GM18868 (cell line): ENCODE measurements at regions not wholly inside any gene's neighbourhood (a gene's known extent, or its start where the extent isn't known, plus 50 kb on each side); places are given as distances from the start of the nearest gene placed in this dataset.
"Not testable (repeated sequence)": the region's sequence is repeated elsewhere in the genome, so short reads cannot be mapped to it uniquely, and the experiment has no call there.

Source experiments
- ATAC-seq: cut with Tn5 transposase; IDR thresholded peaks from one replicate; pipeline ENCODE4 v1.9.1; 2021; ENCODE audit warnings: mild to moderate bottlenecking, moderate library complexity; ENCODE audit not compliant: unreplicated experiment

GRCh38 chr12:89191597-89191996, 160.7 kb downstream of the DUSP6 start:
- not testable (repeated sequence) for ATAC-seq

- ATAC-seq: no peak
These were observed 162.9 kb downstream of the DUSP6 start for GRCh38 chr12:89189448-89189847.

- ATAC-seq: no peak
These were observed 164.8 kb downstream of the DUSP6 start for GRCh38 chr12:89187507-89187906.

GRCh38 chr12:89185889-89186288, 166.4 kb downstream of the DUSP6 start:
- no peak for ATAC-seq

GRCh38 chr12:89185181-89185580, 167.1 kb downstream of the DUSP6 start:
- no peak for ATAC-seq

- no peak for ATAC-seq
These were observed 168.3 kb downstream of the DUSP6 start for GRCh38 chr12:89183985-89184435.

- no peak for ATAC-seq
These were observed 170.9 kb downstream of the DUSP6 start for GRCh38 chr12:89181271-89181920.

GRCh38 chr12:89180496-89180895, 171.8 kb downstream of the DUSP6 start:
- no peak for ATAC-seq

GRCh38 chr12:89179983-89180382, 172.3 kb downstream of the DUSP6 start:
- ATAC-seq: no peak

- ATAC-seq: no peak
These were observed 173.1 kb downstream of the DUSP6 start for GRCh38 chr12:89179245-89179644.

- ATAC-seq: no peak
These were observed 174.4 kb downstream of the DUSP6 start for GRCh38 chr12:89177802-89178395.

- ATAC-seq: no peak
These were observed 175.6 kb downstream of the DUSP6 start for GRCh38 chr12:89176676-89177075.

- no peak for ATAC-seq
These were observed 178.6 kb downstream of the DUSP6 start for GRCh38 chr12:89173678-89174077.

- no peak for ATAC-seq
These were observed 179.2 kb downstream of the DUSP6 start for GRCh38 chr12:89173096-89173495.

- ATAC-seq: no peak
These were observed 180.1 kb downstream of the DUSP6 start for GRCh38 chr12:89172224-89172623.

GRCh38 chr12:89169321-89169720, 183.0 kb downstream of the DUSP6 start:
- ATAC-seq: no peak

- ATAC-seq: no peak
These were observed 184.3 kb downstream of the DUSP6 start for GRCh38 chr12:89167986-89168385.

- peak; percentile 89 for ATAC-seq
These were observed 185.8 kb downstream of the DUSP6 start for GRCh38 chr12:89166525-89166934.

GRCh38 chr12:89166121-89166520, 186.2 kb downstream of the DUSP6 start:
- ATAC-seq: no peak

GRCh38 chr12:89165703-89166102, 186.6 kb downstream of the DUSP6 start:
- ATAC-seq: no peak

- ATAC-seq: no peak
These were observed 188.4 kb downstream of the DUSP6 start for GRCh38 chr12:89163918-89164317.

GRCh38 chr12:89162589-89163261, 189.6 kb downstream of the DUSP6 start:
- ATAC-seq: peak; percentile 52
